ENCODE measurements at regions not wholly inside any gene's neighbourhood (a gene's known extent, or its start where the extent isn't known, plus 50 kb on each side); places are given as distances from the start of the nearest gene placed in this dataset.

GRCh38 chr1:238141353-238141752 lies 250.6 kb upstream of the ZP4 start:
- H3K27ac ChIP-seq, result no peak overlapping the region
- H3K27me3 ChIP-seq, result no peaks in the 10 kb centered on the region
- TF ChIP-seq CTCF (IDR thresholded peaks at IDR 0.05), result no peak
- H3K4me1 ChIP-seq (ENCODE audit: control insufficient read depth in 1 of 2, insufficient read depth in 1 of 2, low read depth in 1 of 2, low read length in 1 of 2), result no peaks in the 10 kb centered on the region
- H3K9me3 ChIP-seq, result no peaks in the 10 kb centered on the region
- H3K36me3 ChIP-seq, result no peaks in the 10 kb centered on the region
- H3K4me3 ChIP-seq (ENCODE audit: low read depth in 1 of 2, low read length in 1 of 2), result no peak overlapping the region

- Histone ChIP-seq H3K4me1 (ENCODE audit: control insufficient read depth in 1 of 2, insufficient read depth in 1 of 2, low read depth in 1 of 2, low read length in 1 of 2) (no peaks in the 10 kb centered on the region), H3K27ac (no peak overlapping the region), H3K4me3 (ENCODE audit: low read depth in 1 of 2, low read length in 1 of 2) (no peak overlapping the region), H3K36me3 (no peaks in the 10 kb centered on the region), H3K27me3 (no peaks in the 10 kb centered on the region), H3K9me3 (no peaks in the 10 kb centered on the region)
- no peak for TF ChIP-seq CTCF (IDR thresholded peaks at IDR 0.05)
Measured at GRCh38 chr1:238139713-238140112, 249.0 kb upstream of the ZP4 start.

- Histone ChIP-seq H3K9me3 (no peaks in the 10 kb centered on the region), H3K4me1 (ENCODE audit: control insufficient read depth in 1 of 2, insufficient read depth in 1 of 2, low read depth in 1 of 2, low read length in 1 of 2) (no peaks in the 10 kb centered on the region), H3K36me3 (no peaks in the 10 kb centered on the region), H3K4me3 (ENCODE audit: low read depth in 1 of 2, low read length in 1 of 2) (no peak overlapping the region), H3K27me3 (no peaks in the 10 kb centered on the region), H3K27ac (no peak overlapping the region)
- TF ChIP-seq CTCF (IDR thresholded peaks at IDR 0.05), result no peak
Measured at GRCh38 chr1:238138059-238138626, 247.4 kb upstream of the ZP4 start.

- TF ChIP-seq CTCF (IDR thresholded peaks at IDR 0.05), result no peak
Measured at GRCh38 chr1:238135708-238136664, 245.3 kb upstream of the ZP4 start.

GRCh38 chr1:238129677-238130076 lies 239.0 kb upstream of the ZP4 start:
- Histone ChIP-seq H3K4me3 (ENCODE audit: low read depth in 1 of 2, low read length in 1 of 2) (no peak overlapping the region), H3K9me3 (no peaks in the 10 kb centered on the region), H3K27ac (no peak overlapping the region), H3K4me1 (ENCODE audit: control insufficient read depth in 1 of 2, insufficient read depth in 1 of 2, low read depth in 1 of 2, low read length in 1 of 2) (no peaks in the 10 kb centered on the region), H3K27me3 (no peaks in the 10 kb centered on the region), H3K36me3 (no peaks in the 10 kb centered on the region)
- no peak for TF ChIP-seq CTCF (IDR thresholded peaks at IDR 0.05)

More at GRCh38 chr1:238135708-238136664, 245.3 kb upstream of the ZP4 start:
- H3K36me3 ChIP-seq, result no peaks in the 10 kb centered on the region
- no peaks in the 10 kb centered on the region for H3K27me3 ChIP-seq
- H3K9me3 ChIP-seq, result no peaks in the 10 kb centered on the region
- H3K4me3 ChIP-seq (ENCODE audit: low read depth in 1 of 2, low read length in 1 of 2), result no peak overlapping the region
- H3K4me1 ChIP-seq (ENCODE audit: control insufficient read depth in 1 of 2, insufficient read depth in 1 of 2, low read depth in 1 of 2, low read length in 1 of 2), result no peaks in the 10 kb centered on the region
- no peak overlapping the region for H3K27ac ChIP-seq

Measured in neutrophil (primary cell).